ENCODE measurements at regions not wholly inside any gene's neighbourhood (a gene's known extent, or its start where the extent isn't known, plus 50 kb on each side); places are given as distances from the start of the nearest gene placed in this dataset.

DNA sequence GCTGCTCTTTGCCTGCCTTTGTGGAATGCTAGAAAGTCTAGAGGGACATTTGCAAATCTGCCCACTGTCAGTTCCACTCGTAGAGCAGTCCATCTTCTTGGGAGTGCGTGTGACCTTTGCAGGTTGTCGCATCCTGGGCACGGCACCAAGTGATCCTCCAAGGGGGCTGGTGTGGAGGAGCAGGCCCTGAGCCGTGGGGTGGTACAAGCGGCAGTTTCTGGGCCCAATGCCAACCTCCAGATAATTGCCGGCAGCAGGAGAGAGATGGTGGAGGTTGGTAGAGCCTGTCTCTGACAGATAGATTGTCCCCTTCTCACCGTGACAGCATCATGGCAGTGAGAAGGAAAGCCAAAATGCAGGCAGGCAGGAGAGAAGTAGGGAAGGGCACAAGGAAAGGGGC lies 150.7 kb upstream of the SLC14A2 start:
- CTCF ChIA-PET: interaction anchor here (0.9 kb wide), 1 partner anchor 11 kb away, joined by 3 read pairs; no protein-coding TSS in a partner anchor
- dilution Hi-C loops (cut with HindIII; ENCODE audit: low sequenced_read_pairs, unreplicated experiment) (no loop called here), in situ Hi-C loops (cut with MboI; ENCODE audit: low sequenced_read_pairs) (no loop called here), intact Hi-C loops (cut with micrococcal nuclease) (no loop called here)
- Histone ChIP-seq H3K9ac (ENCODE audit: low read depth, low read length) (no peak overlapping the region), H3K4me1 (ENCODE audit: control insufficient read depth, insufficient read depth, low read length) (no peaks in the 10 kb centered on the region), H3K4me3 (ENCODE audit: insufficient read depth, low read depth, low read length) (no peak overlapping the region), H2BK15ac (ENCODE audit: low read depth, low read length) (no peak overlapping the region), H4K8ac (ENCODE audit: low read depth in 2 of 2, low read length in 2 of 2) (no peak overlapping the region), H4K20me1 (ENCODE audit: insufficient read depth, low read length) (no peaks in the 10 kb centered on the region), H2BK120ac (ENCODE audit: low read depth, low read length) (no peak overlapping the region), H3K79me1 (ENCODE audit: low read depth in 1 of 2, low read length in 2 of 2) (no peaks in the 10 kb centered on the region), H3K14ac (replicated peaks; ENCODE audit: low read depth, low read length) (no peak overlapping the region), H4K5ac (ENCODE audit: low read depth, low read length) (no peak overlapping the region), H3K9me1 (ENCODE audit: insufficient read depth, low read length) (no peaks in the 10 kb centered on the region), H2BK20ac (ENCODE audit: low read depth, low read length) (no peak overlapping the region), H3K27ac (ENCODE audit: insufficient read depth, low read length) (no peak overlapping the region), H4K91ac (ENCODE audit: insufficient read depth, low read depth, low read length) (no peak overlapping the region), H3K56ac (ENCODE audit: extremely low read depth, insufficient read depth, low read length) (no peak overlapping the region), H3K27me3 (ENCODE audit: control insufficient read depth, insufficient read depth, low read length) (peaks cover 1% of the 10 kb centered on the region; the same call in 1 of the 2 replicates), H2AK9ac (replicated peaks; ENCODE audit: low read depth, low read length, poor library complexity) (no peak overlapping the region), H3K36me3 (ENCODE audit: control insufficient read depth, insufficient read depth, low read length) (no peaks in the 10 kb centered on the region), H3K4me2 (ENCODE audit: low read depth, low read length) (no peak overlapping the region), H3K23ac (ENCODE audit: low read depth, low read length) (no peak overlapping the region), H2AK5ac (ENCODE audit: low read depth, low read length) (no peak overlapping the region), H2AFZ (replicated peaks; ENCODE audit: low read length, poor library complexity) (no peak overlapping the region), H3K18ac (ENCODE audit: low read depth, low read length) (no peak overlapping the region), H2BK5ac (ENCODE audit: low read depth, low read length, poor library complexity, severe bottlenecking) (no peak overlapping the region), H3K9me3 (ENCODE audit: control insufficient read depth, insufficient read depth, low read length) (no peaks in the 10 kb centered on the region), H3K4ac (ENCODE audit: low read depth, low read length) (no peak overlapping the region)
- POLR2A ChIA-PET (ENCODE audit: unreplicated experiment): no interaction called here
- no TSS peak for BruUV-seq (replicated peaks)
- WGBS, 2 experiments (ENCODE audit: extremely low coverage in 2 of 2, insufficient read length in 1 of 2): 8% methylated on average over 2 of the region's 8 CpGs; no CpG with 5 or more reads in 1 of the 2 experiments
- no peak for ATAC-seq (ENCODE audit: low read depth)
- TF ChIP-seq CHD1 (IDR thresholded peaks at IDR 0.05; ENCODE audit: low read depth, low read length) (no peak), BHLHE40 (IDR thresholded peaks at IDR 0.05; ENCODE audit: low read depth, low read length) (no peak), NFE2L2 (IDR thresholded peaks at IDR 0.05; ENCODE audit: low read depth, low read length) (no peak), RAD21 (IDR thresholded peaks at IDR 0.05; ENCODE audit: low read length) (no peak), RFX5 (IDR thresholded peaks at IDR 0.05; ENCODE audit: low read depth, low read length) (no peak), SMC3 (IDR thresholded peaks at IDR 0.05; ENCODE audit: low read depth, low read length) (no peak), MXI1 (IDR thresholded peaks at IDR 0.05; ENCODE audit: borderline replicate concordance, low read depth, low read length) (no peak)
- TF ChIP-seq, protein P1, sequence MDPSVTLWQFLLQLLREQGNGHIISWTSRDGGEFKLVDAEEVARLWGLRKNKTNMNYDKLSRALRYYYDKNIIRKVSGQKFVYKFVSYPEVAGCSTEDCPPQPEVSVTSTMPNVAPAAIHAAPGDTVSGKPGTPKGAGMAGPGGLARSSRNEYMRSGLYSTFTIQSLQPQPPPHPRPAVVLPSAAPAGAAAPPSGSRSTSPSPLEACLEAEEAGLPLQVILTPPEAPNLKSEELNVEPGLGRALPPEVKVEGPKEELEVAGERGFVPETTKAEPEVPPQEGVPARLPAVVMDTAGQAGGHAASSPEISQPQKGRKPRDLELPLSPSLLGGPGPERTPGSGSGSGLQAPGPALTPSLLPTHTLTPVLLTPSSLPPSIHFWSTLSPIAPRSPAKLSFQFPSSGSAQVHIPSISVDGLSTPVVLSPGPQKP (IDR thresholded peaks at IDR 0.05; ENCODE audit: borderline replicate concordance, low read depth, low read length): no peak
- no peak for DNase-seq

All from IMR-90 (cell line).